Spinal cord (tissue), 9 donors: ENCODE measurements at regions not wholly inside any gene's neighbourhood (a gene's known extent, or its start where the extent isn't known, plus 50 kb on each side); places are given as distances from the start of the nearest gene placed in this dataset.

Experiments
- DNase-seq, 6 donors: peaks; one replicate each; pipeline versions ENCODE4 v3.0.0 to v3.0.0-alpha.2; 2013 to 2015; ENCODE audit warnings: low spot score in 6 of 6, low read depth in 4 of 6
- H3K27ac ChIP-seq: one replicate; pipeline ENCODE4 v1.5.1; 2013; ENCODE audit warnings: low read depth, low read length, control low read depth
- H3K27me3 ChIP-seq: one replicate; pipeline ENCODE4 v1.6.1; 2013; ENCODE audit warnings: low read length; ENCODE audit not compliant: control insufficient read depth, insufficient read depth
- H3K36me3 ChIP-seq: one replicate; pipeline ENCODE4 v1.6.1; 2013; ENCODE audit warnings: low read length; ENCODE audit not compliant: control insufficient read depth, insufficient read depth
- H3K4me1 ChIP-seq: one replicate; pipeline ENCODE4 v1.6.1; 2013; ENCODE audit warnings: low read length; ENCODE audit not compliant: control insufficient read depth, insufficient read depth
- H3K4me3 ChIP-seq: one replicate; pipeline ENCODE4 v1.5.1; 2013; ENCODE audit warnings: low read depth, low read length, control low read depth
- H3K9me3 ChIP-seq: one replicate; pipeline ENCODE4 v1.6.1; 2013; ENCODE audit warnings: low read length; ENCODE audit not compliant: control insufficient read depth, insufficient read depth
- WGBS: methylation state at CpG from one replicate; pipeline ENCODE4 v1.1.5; 2013; ENCODE audit warnings: missing lambda C conversion rate; ENCODE audit not compliant: insufficient coverage; 5-methylcytosine and 5-hydroxymethylcytosine counted together
- donor health status: healthy.

- no peaks in the 10 kb centered on the region for H3K27me3 ChIP-seq
- no peaks in the 10 kb centered on the region for H3K9me3 ChIP-seq
- no peak for DNase-seq
- no peak overlapping the region for H3K27ac ChIP-seq
- H3K36me3 ChIP-seq: no peaks in the 10 kb centered on the region
- no peak overlapping the region for H3K4me3 ChIP-seq
- H3K4me1 ChIP-seq: no peaks in the 10 kb centered on the region
- WGBS: no CpG with 5 or more reads among the region's 6 CpGs
Observed at GRCh38 chr22:49176956-49177355, 650.7 kb downstream of the BRD1 start.

- Histone ChIP-seq H3K36me3 (no peaks in the 10 kb centered on the region), H3K27me3 (no peaks in the 10 kb centered on the region), H3K27ac (no peak overlapping the region), H3K9me3 (no peaks in the 10 kb centered on the region), H3K4me3 (no peak overlapping the region), H3K4me1 (no peaks in the 10 kb centered on the region)
- DNase-seq: no peak
- WGBS: 70% methylated on average over 2 of the region's 4 CpGs
Observed at GRCh38 chr22:49170053-49170452, 657.6 kb downstream of the BRD1 start.

- no peaks in the 10 kb centered on the region for H3K4me1 ChIP-seq
- no peak overlapping the region for H3K27ac ChIP-seq
- no peak for DNase-seq
- H3K36me3 ChIP-seq: no peaks in the 10 kb centered on the region
- H3K27me3 ChIP-seq: no peaks in the 10 kb centered on the region
- WGBS: 86% methylated on average over 15 of the region's 16 CpGs
- H3K4me3 ChIP-seq: no peak overlapping the region
- no peaks in the 10 kb centered on the region for H3K9me3 ChIP-seq
Observed at GRCh38 chr22:49169074-49169744, 658.5 kb downstream of the BRD1 start.

GRCh38 chr22:49168219-49168813, 659.4 kb downstream of the BRD1 start:
- DNase-seq: no peak
- Histone ChIP-seq H3K4me3 (no peak overlapping the region), H3K36me3 (no peaks in the 10 kb centered on the region), H3K9me3 (no peaks in the 10 kb centered on the region), H3K27ac (no peak overlapping the region), H3K27me3 (no peaks in the 10 kb centered on the region), H3K4me1 (no peaks in the 10 kb centered on the region)
- 96% methylated on average over 31 of the region's 34 CpGs for WGBS

- Histone ChIP-seq H3K27me3 (no peaks in the 10 kb centered on the region), H3K4me1 (no peaks in the 10 kb centered on the region), H3K4me3 (no peak overlapping the region), H3K27ac (no peak overlapping the region), H3K9me3 (no peaks in the 10 kb centered on the region), H3K36me3 (no peaks in the 10 kb centered on the region)
- WGBS: 91% methylated on average over 11 of the region's 11 CpGs
- no peak for DNase-seq
Observed at GRCh38 chr22:49166746-49167145, 660.9 kb downstream of the BRD1 start.

GRCh38 chr22:49166211-49166610, 661.5 kb downstream of the BRD1 start:
- no peaks in the 10 kb centered on the region for H3K9me3 ChIP-seq
- DNase-seq: no peak
- no peaks in the 10 kb centered on the region for H3K27me3 ChIP-seq
- H3K36me3 ChIP-seq: no peaks in the 10 kb centered on the region
- no peak overlapping the region for H3K27ac ChIP-seq
- 95% methylated on average over 13 of the region's 13 CpGs for WGBS
- no peak overlapping the region for H3K4me3 ChIP-seq
- no peaks in the 10 kb centered on the region for H3K4me1 ChIP-seq

- Histone ChIP-seq H3K4me3 (no peak overlapping the region), H3K27ac (no peak overlapping the region), H3K27me3 (no peaks in the 10 kb centered on the region), H3K9me3 (no peaks in the 10 kb centered on the region), H3K4me1 (no peaks in the 10 kb centered on the region), H3K36me3 (no peaks in the 10 kb centered on the region)
- no peak for DNase-seq
- WGBS: 65% methylated on average over 8 of the region's 14 CpGs
Observed at GRCh38 chr22:49164773-49165320, 662.8 kb downstream of the BRD1 start.

- no peaks in the 10 kb centered on the region for H3K9me3 ChIP-seq
- H3K4me1 ChIP-seq: no peaks in the 10 kb centered on the region
- no peaks in the 10 kb centered on the region for H3K36me3 ChIP-seq
- 83% methylated on average over 22 of the region's 25 CpGs for WGBS
- H3K27ac ChIP-seq: no peak overlapping the region
- no peak overlapping the region for H3K4me3 ChIP-seq
- DNase-seq: no peak
- no peaks in the 10 kb centered on the region for H3K27me3 ChIP-seq
Observed at GRCh38 chr22:49163960-49164690, 663.5 kb downstream of the BRD1 start.

GRCh38 chr22:49163258-49163959, 664.3 kb downstream of the BRD1 start:
- Histone ChIP-seq H3K9me3 (no peaks in the 10 kb centered on the region), H3K4me3 (no peak overlapping the region), H3K4me1 (no peaks in the 10 kb centered on the region), H3K36me3 (no peaks in the 10 kb centered on the region), H3K27ac (no peak overlapping the region), H3K27me3 (no peaks in the 10 kb centered on the region)
- WGBS: 80% methylated on average over 18 of the region's 20 CpGs
- no peak for DNase-seq
